Left ventricle myocardium inferior (tissue), 1 donor: ENCODE measurements at regions not wholly inside any gene's neighbourhood (a gene's known extent, or its start where the extent isn't known, plus 50 kb on each side); places are given as distances from the start of the nearest gene placed in this dataset.

ENCODE experiments used
- DNase-seq: peaks from one replicate; pipeline ENCODE4 v3.0.0-alpha.2; 2020
- H3K27ac ChIP-seq: fragments of 200-600 bp; replicated peaks from 2 replicates; pipeline ENCODE4 v1.8.0; 2021
- H3K27me3 ChIP-seq: fragments of 200-600 bp; 2 replicates; pipeline ENCODE4 v1.8.0; 2021; ENCODE audit warnings: low read depth
- H3K36me3 ChIP-seq: fragments of 200-600 bp; 2 replicates; pipeline ENCODE4 v1.8.0; 2021
- H3K4me1 ChIP-seq: fragments of 200-600 bp; 2 replicates; pipeline ENCODE4 v1.8.0; 2021
- H3K4me3 ChIP-seq: fragments of 200-600 bp; 2 replicates; pipeline ENCODE4 v1.8.0; 2021; ENCODE audit warnings: mild to moderate bottlenecking, moderate library complexity
- H3K9me3 ChIP-seq: fragments of 200-600 bp; replicated peaks from 2 replicates; pipeline ENCODE4 v1.8.0; 2021
- intact Hi-C: fragments of 100-400 bp; cut with micrococcal nuclease; formaldehyde crosslinking; loops from one replicate; pipeline ENCODE4 v1.11.0; 2022
- TF ChIP-seq, protein P1 (sequence below): fragments of 200-600 bp; IDR thresholded peaks from 2 replicates; pipeline ENCODE4 v1.8.0; 2021; ENCODE audit warnings: antibody characterized with exemption, mild to moderate bottlenecking, borderline replicate concordance
- donor health status: DM: no; HTN: yes; CAD: no; lungs with severe emphysema.

DNA sequence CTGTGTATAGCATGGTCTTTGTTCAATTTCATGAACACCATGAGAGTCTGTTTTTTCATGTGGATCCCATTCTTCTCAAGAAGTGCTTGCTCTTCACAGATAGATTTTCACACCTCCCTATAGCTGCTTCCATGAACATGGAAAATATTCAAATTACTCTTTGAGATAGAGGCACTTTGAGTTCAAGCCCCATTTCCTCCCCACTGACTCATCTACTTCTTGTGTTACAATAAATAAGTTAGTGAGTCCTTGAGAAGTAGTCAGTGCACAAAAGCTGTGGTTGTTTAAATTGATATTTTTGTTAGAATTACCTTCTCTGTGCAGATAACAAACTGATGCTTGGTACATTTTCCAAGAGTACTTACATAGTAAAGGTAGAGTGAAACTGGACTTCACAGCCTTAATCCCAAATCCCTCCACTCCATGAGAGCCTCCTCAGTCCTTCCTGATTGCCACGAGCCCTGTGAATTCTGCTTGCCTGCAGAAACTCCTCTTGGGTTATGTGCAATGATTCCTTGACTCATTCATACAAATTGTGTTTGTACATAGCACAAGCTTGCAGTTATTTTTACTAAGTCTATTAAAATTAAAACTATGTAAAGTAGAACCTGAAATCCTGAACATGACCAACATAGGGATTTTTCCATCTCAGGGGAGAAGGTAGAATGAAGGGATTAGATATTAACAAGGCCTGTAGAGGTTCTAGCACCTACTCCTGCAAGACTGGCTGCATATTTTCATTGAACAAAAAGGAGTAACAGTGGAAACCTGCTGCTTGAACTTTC, 496.2 kb downstream of the TNS3 start:
- TF ChIP-seq, protein P1, sequence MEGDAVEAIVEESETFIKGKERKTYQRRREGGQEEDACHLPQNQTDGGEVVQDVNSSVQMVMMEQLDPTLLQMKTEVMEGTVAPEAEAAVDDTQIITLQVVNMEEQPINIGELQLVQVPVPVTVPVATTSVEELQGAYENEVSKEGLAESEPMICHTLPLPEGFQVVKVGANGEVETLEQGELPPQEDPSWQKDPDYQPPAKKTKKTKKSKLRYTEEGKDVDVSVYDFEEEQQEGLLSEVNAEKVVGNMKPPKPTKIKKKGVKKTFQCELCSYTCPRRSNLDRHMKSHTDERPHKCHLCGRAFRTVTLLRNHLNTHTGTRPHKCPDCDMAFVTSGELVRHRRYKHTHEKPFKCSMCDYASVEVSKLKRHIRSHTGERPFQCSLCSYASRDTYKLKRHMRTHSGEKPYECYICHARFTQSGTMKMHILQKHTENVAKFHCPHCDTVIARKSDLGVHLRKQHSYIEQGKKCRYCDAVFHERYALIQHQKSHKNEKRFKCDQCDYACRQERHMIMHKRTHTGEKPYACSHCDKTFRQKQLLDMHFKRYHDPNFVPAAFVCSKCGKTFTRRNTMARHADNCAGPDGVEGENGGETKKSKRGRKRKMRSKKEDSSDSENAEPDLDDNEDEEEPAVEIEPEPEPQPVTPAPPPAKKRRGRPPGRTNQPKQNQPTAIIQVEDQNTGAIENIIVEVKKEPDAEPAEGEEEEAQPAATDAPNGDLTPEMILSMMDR: no peak
- no peaks in the 10 kb centered on the region for H3K36me3 ChIP-seq
- H3K27ac ChIP-seq: no peak overlapping the region
- H3K4me3 ChIP-seq: no peak overlapping the region
- DNase-seq: no peak
- peaks cover 12% of the 10 kb centered on the region for H3K4me1 ChIP-seq
- no peaks in the 10 kb centered on the region for H3K27me3 ChIP-seq
- no peaks in the 10 kb centered on the region for H3K9me3 ChIP-seq
- intact Hi-C loops: loop anchor here (5.0 kb wide), 1 partner anchor 1163 kb away; the partner anchor contains the start of gene IGFBP3

DNA sequence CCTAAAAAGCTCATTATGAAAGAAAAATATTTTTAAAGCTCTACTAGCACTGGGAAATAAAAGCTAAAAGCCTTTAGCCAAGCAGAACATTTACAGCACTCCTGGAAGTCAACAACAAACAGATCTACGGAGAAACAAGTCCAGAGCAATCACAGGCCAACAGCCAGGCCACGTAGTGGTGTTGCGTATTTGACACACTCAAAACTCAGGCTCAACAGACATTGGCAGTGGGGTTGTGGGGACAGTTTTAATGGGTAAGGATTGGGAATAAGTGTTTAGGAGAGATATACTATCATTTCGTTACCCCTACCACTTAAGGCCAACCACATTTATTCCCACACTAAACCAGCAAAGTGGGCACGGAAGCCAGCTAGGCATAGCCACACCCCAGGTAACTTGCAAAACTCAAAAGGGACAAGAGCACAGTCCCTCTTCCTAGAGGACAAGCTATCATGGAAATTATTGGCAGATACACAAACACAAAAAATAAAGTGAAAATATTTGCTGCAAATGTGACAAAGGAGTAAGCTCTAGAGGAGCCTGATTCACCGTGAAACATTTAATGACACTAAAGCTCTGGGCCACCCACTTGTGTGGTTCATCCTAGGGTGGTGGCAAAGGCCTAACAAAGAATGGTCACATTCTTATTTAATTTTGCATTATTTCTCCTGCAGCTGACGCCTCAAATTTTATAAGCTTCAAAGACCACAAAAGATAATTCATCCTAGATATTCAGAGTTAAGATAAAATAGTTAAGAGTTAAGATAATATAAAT, 498.2 kb downstream of the TNS3 start:
- no peak overlapping the region for H3K4me3 ChIP-seq
- no peaks in the 10 kb centered on the region for H3K27me3 ChIP-seq
- H3K4me1 ChIP-seq: peaks cover 8% of the 10 kb centered on the region
- no peaks in the 10 kb centered on the region for H3K36me3 ChIP-seq
- DNase-seq: no peak
- TF ChIP-seq, protein P1: no peak
- no peak overlapping the region for H3K27ac ChIP-seq
- intact Hi-C loops: no loop called here
- no peaks in the 10 kb centered on the region for H3K9me3 ChIP-seq

DNA sequence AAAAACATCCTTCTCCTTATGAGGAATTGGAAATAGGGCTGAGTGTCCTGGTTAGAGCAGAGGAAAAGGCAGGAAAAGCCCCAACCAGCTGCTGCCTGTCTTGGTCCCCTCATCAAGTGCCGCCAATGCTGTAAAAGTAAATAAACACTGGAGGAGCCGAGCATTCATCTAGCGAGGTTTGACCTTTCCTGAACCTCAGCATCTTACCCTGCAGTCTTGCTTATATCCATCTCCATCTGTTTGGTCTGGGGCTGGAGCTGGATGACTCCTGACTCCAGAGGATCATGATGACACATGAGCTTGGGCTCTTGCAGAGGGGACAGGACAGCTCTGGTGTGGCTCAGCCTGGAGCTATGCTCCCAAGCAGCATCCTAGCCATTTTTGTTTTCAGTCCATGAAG, 501.1 kb downstream of the TNS3 start:
- no peaks in the 10 kb centered on the region for H3K9me3 ChIP-seq
- H3K27me3 ChIP-seq: no peaks in the 10 kb centered on the region
- peaks cover 3% of the 10 kb centered on the region for H3K4me1 ChIP-seq
- DNase-seq: no peak
- intact Hi-C loops: no loop called here
- TF ChIP-seq, protein P1: no peak
- H3K27ac ChIP-seq: no peak overlapping the region
- H3K36me3 ChIP-seq: no peaks in the 10 kb centered on the region
- H3K4me3 ChIP-seq: no peak overlapping the region

DNA sequence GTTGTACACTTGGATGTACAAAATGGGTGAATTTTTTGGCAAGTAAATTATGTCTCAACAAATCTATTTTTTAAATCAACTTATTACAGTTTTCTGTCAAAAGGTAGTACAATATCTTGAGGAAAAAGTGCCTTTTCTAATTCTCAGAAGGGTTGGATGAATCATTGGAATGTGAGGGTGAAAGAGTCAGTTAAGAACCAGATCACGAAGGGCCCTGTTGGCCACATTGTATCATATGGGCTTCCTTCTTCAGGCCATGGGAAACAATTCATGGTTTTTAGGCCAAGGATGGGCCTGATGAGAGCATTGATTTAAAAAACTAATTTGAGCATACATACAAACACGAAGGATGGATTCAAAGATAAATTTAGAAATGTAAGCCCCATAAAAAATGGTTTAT, 503.7 kb downstream of the TNS3 start:
- no peaks in the 10 kb centered on the region for H3K9me3 ChIP-seq
- intact Hi-C loops: no loop called here
- H3K4me3 ChIP-seq: no peak overlapping the region
- no peak for DNase-seq
- H3K27me3 ChIP-seq: no peaks in the 10 kb centered on the region
- H3K4me1 ChIP-seq: peaks cover 19% of the 10 kb centered on the region
- H3K36me3 ChIP-seq: no peaks in the 10 kb centered on the region
- H3K27ac ChIP-seq: no peak overlapping the region
- TF ChIP-seq, protein P1: no peak

DNA sequence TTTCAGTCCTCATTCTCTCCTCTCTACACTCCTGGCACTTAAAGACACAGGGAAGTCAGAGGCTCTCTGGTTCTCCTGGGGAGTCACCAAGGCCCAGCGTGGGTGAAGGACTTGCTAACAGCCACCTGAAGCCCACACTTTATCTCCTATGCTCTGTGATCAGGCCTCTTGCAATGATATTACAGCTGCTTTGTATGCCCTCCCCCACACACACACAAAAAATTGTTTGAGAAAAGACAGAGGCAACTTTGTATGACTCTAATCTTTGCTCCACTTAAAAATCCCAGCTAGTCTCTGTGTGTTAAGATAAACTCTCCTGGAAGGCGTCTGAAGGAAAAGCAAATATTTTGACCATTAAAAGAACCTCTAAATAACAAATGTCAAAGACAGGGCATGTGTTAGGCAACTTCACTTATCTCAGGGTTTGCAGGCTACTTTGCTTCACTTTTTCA, 507.2 kb downstream of the TNS3 start:
- Histone ChIP-seq H3K4me3 (no peak overlapping the region), H3K27me3 (no peaks in the 10 kb centered on the region), H3K27ac (peak overlapping the region; percentile 51), H3K4me1 (peaks cover 19% of the 10 kb centered on the region), H3K9me3 (no peaks in the 10 kb centered on the region), H3K36me3 (no peaks in the 10 kb centered on the region)
- TF ChIP-seq, protein P1: no peak
- DNase-seq: no peak
- intact Hi-C loops: no loop called here
